DOHH2 (cell line): ENCODE measurements at regions not wholly inside any gene's neighbourhood (a gene's known extent, or its start where the extent isn't known, plus 50 kb on each side); places are given as distances from the start of the nearest gene placed in this dataset.

ENCODE experiments used
- H3F3A ChIP-seq: fragments of 200-600 bp; sonication (generic), shearing (Covaris generic); 2 replicates; pipeline ENCODE4 v1.6.0; 2016; ENCODE audit warnings: antibody characterized with exemption, mild to moderate bottlenecking; ENCODE audit not compliant: control insufficient read depth, insufficient read depth
- H3K27ac ChIP-seq: fragments of 200-600 bp; sonication (generic); 2 replicates; pipeline ENCODE4 v1.5.1; 2014; ENCODE audit warnings: low read depth, mild to moderate bottlenecking, low read length, moderate library complexity
- H3K27me3 ChIP-seq: fragments of 200-600 bp; sonication (generic); 2 replicates; pipeline ENCODE4 v1.6.1; 2014; ENCODE audit warnings: mild to moderate bottlenecking, low read length, mixed read lengths; ENCODE audit not compliant: control insufficient read depth
- H3K36me3 ChIP-seq: fragments of 200-600 bp; sonication (generic); 2 replicates; pipeline ENCODE4 v1.6.1; 2014; ENCODE audit warnings: mild to moderate bottlenecking, low read length, moderate library complexity, mixed read lengths; ENCODE audit not compliant: control insufficient read depth
- H3K4me1 ChIP-seq: fragments of 200-600 bp; sonication (generic); 2 replicates; pipeline ENCODE4 v1.6.1; 2014; ENCODE audit warnings: mild to moderate bottlenecking, low read length, mixed read lengths; ENCODE audit not compliant: control insufficient read depth
- H3K4me2 ChIP-seq: fragments of 200-600 bp; sonication (generic); 2 replicates; pipeline ENCODE4 v1.6.0; 2014; ENCODE audit warnings: mild to moderate bottlenecking, low read length, moderate library complexity
- H3K4me3 ChIP-seq: fragments of 200-600 bp; sonication (generic); 2 replicates; pipeline ENCODE4 v1.5.1; 2014; ENCODE audit warnings: mild to moderate bottlenecking, low read length, mixed read lengths
- H3K79me2 ChIP-seq: fragments of 200-600 bp; sonication (generic); 2 replicates; pipeline ENCODE4 v1.6.1; 2014; ENCODE audit warnings: mild to moderate bottlenecking, low read length, mixed read lengths; ENCODE audit not compliant: control insufficient read depth
- H3K9me2 ChIP-seq: fragments of 200-600 bp; sonication (generic); replicated peaks from 2 replicates; pipeline ENCODE4 v1.6.1; 2014; ENCODE audit warnings: mild to moderate bottlenecking, low read length, mixed read lengths; ENCODE audit not compliant: control insufficient read depth
- H3K9me3 ChIP-seq: fragments of 200-600 bp; sonication (generic); 2 replicates; pipeline ENCODE4 v1.6.1; 2014; ENCODE audit warnings: antibody characterized with exemption, low read length, mixed read lengths; ENCODE audit not compliant: control insufficient read depth, insufficient read depth
- H4K20me1 ChIP-seq: fragments of 200-600 bp; sonication (generic); 2 replicates; pipeline ENCODE4 v1.6.0; 2014; ENCODE audit warnings: low read depth, mild to moderate bottlenecking, antibody characterized with exemption, low read length, moderate library complexity; ENCODE audit not compliant: control insufficient read depth, insufficient read depth
- CTCF ChIP-seq: fragments of 200-600 bp; sonication (generic); IDR thresholded peaks from one replicate; pipeline ENCODE4 v1.5.1; 2014; ENCODE audit warnings: antibody characterized with exemption, mild to moderate bottlenecking, low read depth, low read length; ENCODE audit not compliant: poor library complexity, severe bottlenecking
- EZH2phosphoT487 ChIP-seq: fragments of 200-600 bp; sonication (generic); IDR thresholded peaks from 2 replicates; pipeline ENCODE4 v1.6.1; 2017; ENCODE audit warnings: borderline replicate concordance, mild to moderate bottlenecking, antibody characterized with exemption, low read length, moderate library complexity, mixed read lengths

DNA sequence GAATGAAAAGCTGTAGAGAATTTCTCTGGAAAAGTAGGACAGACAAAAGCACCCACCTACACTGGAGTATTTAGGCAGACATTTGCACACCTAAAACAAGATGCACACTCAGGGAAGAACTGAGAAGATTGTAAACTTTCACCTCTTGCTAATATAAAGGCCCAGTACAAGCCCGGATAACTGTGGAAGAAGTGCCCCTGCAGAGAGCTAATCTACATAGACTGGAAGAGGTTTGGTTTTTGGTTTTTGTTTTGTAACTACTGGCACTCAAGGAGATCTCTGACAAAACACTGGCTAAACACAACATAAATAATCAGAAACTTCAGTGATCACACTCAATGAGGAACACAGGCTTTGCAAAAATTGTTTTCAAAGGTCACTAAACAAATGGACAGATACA is 782.2 kb upstream of the SLC8A1 start:
- Histone ChIP-seq H3K27me3 (no peaks in the 10 kb centered on the region), H3K36me3 (no peaks in the 10 kb centered on the region), H4K20me1 (no peaks in the 10 kb centered on the region), H3K79me2 (no peaks in the 10 kb centered on the region), H3K9me3 (no peaks in the 10 kb centered on the region), H3K4me1 (no peaks in the 10 kb centered on the region), H3K4me2 (no peak overlapping the region), H3F3A (no peaks in the 10 kb centered on the region), H3K27ac (no peak overlapping the region), H3K4me3 (no peak overlapping the region), H3K9me2 (no peaks in the 10 kb centered on the region)
- TF ChIP-seq CTCF (no peak), EZH2phosphoT487 (no peak)

DNA sequence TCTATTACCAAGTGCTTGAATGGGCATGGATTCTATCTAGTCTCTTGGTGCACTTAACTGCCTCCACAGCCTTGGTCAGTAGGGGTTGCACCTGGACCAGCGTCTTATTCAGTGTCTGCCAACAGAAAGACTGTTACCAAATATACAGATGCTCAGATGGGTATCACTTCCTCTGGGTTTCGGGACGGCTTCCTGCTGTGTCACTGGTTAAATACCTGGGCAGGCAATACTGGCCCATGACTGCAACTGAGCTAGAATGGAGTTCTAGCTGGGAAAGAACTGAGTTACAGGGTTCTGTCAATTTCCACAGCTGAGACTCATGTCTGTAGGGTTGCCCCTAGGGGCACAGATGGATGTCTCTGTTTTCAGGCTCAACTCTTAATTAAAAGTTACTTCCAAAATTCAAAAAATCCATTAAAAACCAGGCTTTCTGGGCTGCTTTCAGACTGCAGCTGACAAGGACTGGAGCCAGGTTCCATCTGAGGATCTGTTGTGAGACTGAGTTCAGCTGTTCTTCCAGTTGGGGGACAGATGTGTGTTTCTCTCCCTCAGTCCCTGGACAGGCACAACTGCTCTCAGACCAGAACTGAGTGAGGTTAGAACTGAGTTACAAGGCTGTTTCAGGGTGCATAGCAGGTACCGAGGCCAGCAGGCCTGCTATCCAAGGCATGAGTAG is 789.6 kb upstream of the SLC8A1 start:
- Histone ChIP-seq H3K79me2 (no peaks in the 10 kb centered on the region), H3K36me3 (no peaks in the 10 kb centered on the region), H3K27ac (no peak overlapping the region), H3K4me2 (no peak overlapping the region), H4K20me1 (no peaks in the 10 kb centered on the region), H3K9me2 (no peaks in the 10 kb centered on the region), H3K9me3 (no peaks in the 10 kb centered on the region), H3K4me1 (no peaks in the 10 kb centered on the region), H3F3A (no peaks in the 10 kb centered on the region), H3K27me3 (no peaks in the 10 kb centered on the region), H3K4me3 (no peak overlapping the region)
- TF ChIP-seq CTCF (no peak), EZH2phosphoT487 (no peak)

GRCh38 chr2:41242001-41242331 is 790.1 kb upstream of the SLC8A1 start:
- H3K36me3 ChIP-seq, result no peaks in the 10 kb centered on the region
- H3K27me3 ChIP-seq, result no peaks in the 10 kb centered on the region
- no peaks in the 10 kb centered on the region for H3F3A ChIP-seq
- no peaks in the 10 kb centered on the region for H3K9me2 ChIP-seq
- no peak overlapping the region for H3K4me2 ChIP-seq
- no peaks in the 10 kb centered on the region for H3K79me2 ChIP-seq
- no peak overlapping the region for H3K4me3 ChIP-seq
- TF ChIP-seq EZH2phosphoT487 (no peak), CTCF (no peak)
- H4K20me1 ChIP-seq, result no peaks in the 10 kb centered on the region
- H3K9me3 ChIP-seq, result no peaks in the 10 kb centered on the region
- no peaks in the 10 kb centered on the region for H3K4me1 ChIP-seq
- no peak overlapping the region for H3K27ac ChIP-seq
